ENCODE measurements at regions not wholly inside any gene's neighbourhood (a gene's known extent, or its start where the extent isn't known, plus 50 kb on each side); places are given as distances from the start of the nearest gene placed in this dataset.

- H3K4me3 ChIP-seq (ENCODE audit: low read depth, low read length), result no peak overlapping the region
- TF ChIP-seq CTCF (IDR thresholded peaks at IDR 0.05; ENCODE audit: insufficient read depth, low read depth, low read length), result no peak
- DNase-seq (ENCODE audit: low read depth), result no peak
Observed at GRCh38 chr1:73333847-73334503, 864.0 kb downstream of the LRRIQ3 start.

GRCh38 chr1:73331726-73332125 is 866.2 kb downstream of the LRRIQ3 start:
- TF ChIP-seq CTCF (IDR thresholded peaks at IDR 0.05; ENCODE audit: insufficient read depth, low read depth, low read length), result no peak
- no peak overlapping the region for H3K4me3 ChIP-seq (ENCODE audit: low read depth, low read length)
- no peak for DNase-seq (ENCODE audit: low read depth)

- H3K4me3 ChIP-seq (ENCODE audit: low read depth, low read length), result no peak overlapping the region
- DNase-seq (ENCODE audit: low read depth), result no peak
- TF ChIP-seq CTCF (IDR thresholded peaks at IDR 0.05; ENCODE audit: insufficient read depth, low read depth, low read length), result no peak
Observed at GRCh38 chr1:73327998-73328397, 870.0 kb downstream of the LRRIQ3 start.

GRCh38 chr1:73327180-73327793 is 870.7 kb downstream of the LRRIQ3 start:
- no peak for DNase-seq (ENCODE audit: low read depth)
- no peak overlapping the region for H3K4me3 ChIP-seq (ENCODE audit: low read depth, low read length)
- TF ChIP-seq CTCF (IDR thresholded peaks at IDR 0.05; ENCODE audit: insufficient read depth, low read depth, low read length), result no peak

- no peak for TF ChIP-seq CTCF (IDR thresholded peaks at IDR 0.05; ENCODE audit: insufficient read depth, low read depth, low read length)
- H3K4me3 ChIP-seq (ENCODE audit: low read depth, low read length), result no peak overlapping the region
- no peak for DNase-seq (ENCODE audit: low read depth)
Observed at GRCh38 chr1:73326663-73327062, 871.3 kb downstream of the LRRIQ3 start.

GRCh38 chr1:73310797-73311381 is 887.1 kb downstream of the LRRIQ3 start:
- H3K4me3 ChIP-seq (ENCODE audit: low read depth, low read length), result no peak overlapping the region
- DNase-seq (ENCODE audit: low read depth), result no peak
- no peak for TF ChIP-seq CTCF (IDR thresholded peaks at IDR 0.05; ENCODE audit: insufficient read depth, low read depth, low read length)
